ENCODE measurements at regions not wholly inside any gene's neighbourhood (a gene's known extent, or its start where the extent isn't known, plus 50 kb on each side); places are given as distances from the start of the nearest gene placed in this dataset.

- TF ChIP-seq CTCF (IDR thresholded peaks at IDR 0.05) (no peak), POLR2A (IDR thresholded peaks at IDR 0.05) (no peak)
Observed at GRCh38 chrX:53798281-53798680, 111.8 kb upstream of the HUWE1 start.
